ENCODE measurements at regions not wholly inside any gene's neighbourhood (a gene's known extent, or its start where the extent isn't known, plus 50 kb on each side); places are given as distances from the start of the nearest gene placed in this dataset.

GRCh38 chr1:117278531-117278930 is 67.8 kb upstream of the VTCN1 start:
- Histone ChIP-seq H2BK15ac (ENCODE audit: low read depth, low read length) (no peak overlapping the region), H2BK12ac (ENCODE audit: insufficient read length, low read depth, low read length) (no peak overlapping the region), H3K56ac (ENCODE audit: insufficient read length, low read depth, low read length) (no peak overlapping the region), H3K14ac (ENCODE audit: insufficient read depth, low read length) (no peak overlapping the region), H3K4me1 (ENCODE audit: insufficient read depth, low read length) (peaks cover 3% of the 10 kb centered on the region; the same call in 1 of the 2 replicates), H3K9me3 (ENCODE audit: control insufficient read depth, low read depth, low read length) (no peaks in the 10 kb centered on the region), H4K20me1 (ENCODE audit: control insufficient read depth, insufficient read depth, insufficient read length) (no peaks in the 10 kb centered on the region), H2BK5ac (ENCODE audit: insufficient read length, low read length) (no peak overlapping the region), H2BK120ac (ENCODE audit: low read depth, low read length, poor library complexity, severe bottlenecking) (no peak overlapping the region), H4K91ac (ENCODE audit: insufficient read length, low read depth, low read length) (no peak overlapping the region), H3K23me2 (ENCODE audit: insufficient read length, low read depth, low read length, poor library complexity, severe bottlenecking) (no peaks in the 10 kb centered on the region), H4K5ac (ENCODE audit: insufficient read length, low read depth, low read length) (no peak overlapping the region), H4K8ac (replicated peaks; ENCODE audit: insufficient read length, low read depth, low read length) (no peak overlapping the region), H3K79me1 (ENCODE audit: insufficient read depth, low read depth, low read length, poor library complexity, severe bottlenecking) (no peaks in the 10 kb centered on the region), H3K23ac (ENCODE audit: insufficient read length, low read depth, low read length) (no peak overlapping the region), H3K27me3 (ENCODE audit: insufficient read depth, low read length) (no peaks in the 10 kb centered on the region), H3K9ac (ENCODE audit: extremely low read depth, insufficient read length, low read length) (no peak overlapping the region), H3K79me2 (ENCODE audit: insufficient read depth, low read length) (no peaks in the 10 kb centered on the region), H3K4me2 (ENCODE audit: insufficient read depth, insufficient read length, low read length) (no peak overlapping the region), H3K27ac (ENCODE audit: insufficient read length, low read depth, low read length) (no peak overlapping the region), H3K18ac (ENCODE audit: insufficient read length, low read depth, low read length) (no peak overlapping the region), H2AK5ac (ENCODE audit: insufficient read length, low read length) (no peak overlapping the region), H3K4ac (ENCODE audit: low read depth, low read length) (no peak overlapping the region), H2AFZ (ENCODE audit: low read length) (no peak overlapping the region), H3T11ph (ENCODE audit: low read length) (no peak overlapping the region), H2BK20ac (ENCODE audit: low read depth, low read length, poor library complexity, severe bottlenecking) (no peak overlapping the region)
- Mint-ChIP-seq H3K4me1 (peaks cover 3 to 15% of the 10 kb centered on the region in 2 experiments; a peak in 3 of 4 replicates), H3K9me3 (peaks cover 2 to 10% of the 10 kb centered on the region in 2 experiments), H3K27ac (no peak overlapping the region), H3K36me3 (ENCODE audit: insufficient read depth in 1 of 3, low read depth in 3 of 3) (peaks cover 1 to 8% (median 1%) of the 10 kb centered on the region in 3 experiments; a peak in 6 of 7 replicates), H3K4me3 (no peak overlapping the region), H3K27me3 (ENCODE audit: low read depth) (no peaks in the 10 kb centered on the region)
- no peak for DNase-seq
- no CpG with 5 or more reads among the region's 5 CpGs for WGBS (ENCODE audit: extremely low coverage, insufficient read length, low lambda C conversion rate)
- TF ChIP-seq CTCF (conservative IDR thresholded peaks at IDR 0.05) = no peak

Measured in H9 (cell line).